ENCODE measurements at regions not wholly inside any gene's neighbourhood (a gene's known extent, or its start where the extent isn't known, plus 50 kb on each side); places are given as distances from the start of the nearest gene placed in this dataset.

DNA sequence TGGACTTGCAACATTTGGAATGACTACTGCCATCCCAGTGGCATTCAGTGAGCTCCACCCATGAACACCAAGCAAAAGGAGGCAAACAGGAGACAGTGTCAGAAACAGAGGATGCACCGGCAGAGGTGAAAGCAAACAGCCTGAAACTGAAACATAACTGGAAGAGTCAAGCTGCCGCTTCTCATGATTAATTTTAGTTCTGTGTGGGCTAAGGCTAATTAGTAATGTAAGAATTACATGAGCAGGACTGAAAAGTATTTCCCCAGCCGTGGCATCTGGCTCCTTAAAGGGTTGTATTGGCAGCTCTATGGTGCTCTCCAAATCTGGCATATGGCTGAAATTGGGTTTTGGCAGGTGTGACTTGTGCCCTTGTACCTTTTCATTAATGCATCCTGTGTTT, 1108.1 kb downstream of the TSN start:
- DNase-seq (ENCODE audit: unreplicated experiment): no peak
- Mint-ChIP-seq H3K36me3 (ENCODE audit: insufficient read depth, unreplicated experiment) (no peaks in the 10 kb centered on the region), H3K27me3 (ENCODE audit: insufficient read depth, unreplicated experiment) (no peaks in the 10 kb centered on the region), H3K9me3 (ENCODE audit: unreplicated experiment) (peaks cover 6% of the 10 kb centered on the region), H3K4me3 (ENCODE audit: unreplicated experiment) (no peak overlapping the region), H3K27ac (ENCODE audit: low read depth, unreplicated experiment) (no peak overlapping the region), H3K4me1 (ENCODE audit: insufficient read depth, unreplicated experiment) (peaks cover 6% of the 10 kb centered on the region)
- POLR2A ChIA-PET: interaction anchor here (0.6 kb wide), 1 partner anchor 1006 kb away, joined by 3 read pairs; no protein-coding TSS in a partner anchor
- CTCF ChIA-PET: no interaction called here
- no TSS peak for BruUV-seq (replicated peaks)
- intact Hi-C loops (cut with micrococcal nuclease): no loop called here
- TF ChIP-seq, protein P1, sequence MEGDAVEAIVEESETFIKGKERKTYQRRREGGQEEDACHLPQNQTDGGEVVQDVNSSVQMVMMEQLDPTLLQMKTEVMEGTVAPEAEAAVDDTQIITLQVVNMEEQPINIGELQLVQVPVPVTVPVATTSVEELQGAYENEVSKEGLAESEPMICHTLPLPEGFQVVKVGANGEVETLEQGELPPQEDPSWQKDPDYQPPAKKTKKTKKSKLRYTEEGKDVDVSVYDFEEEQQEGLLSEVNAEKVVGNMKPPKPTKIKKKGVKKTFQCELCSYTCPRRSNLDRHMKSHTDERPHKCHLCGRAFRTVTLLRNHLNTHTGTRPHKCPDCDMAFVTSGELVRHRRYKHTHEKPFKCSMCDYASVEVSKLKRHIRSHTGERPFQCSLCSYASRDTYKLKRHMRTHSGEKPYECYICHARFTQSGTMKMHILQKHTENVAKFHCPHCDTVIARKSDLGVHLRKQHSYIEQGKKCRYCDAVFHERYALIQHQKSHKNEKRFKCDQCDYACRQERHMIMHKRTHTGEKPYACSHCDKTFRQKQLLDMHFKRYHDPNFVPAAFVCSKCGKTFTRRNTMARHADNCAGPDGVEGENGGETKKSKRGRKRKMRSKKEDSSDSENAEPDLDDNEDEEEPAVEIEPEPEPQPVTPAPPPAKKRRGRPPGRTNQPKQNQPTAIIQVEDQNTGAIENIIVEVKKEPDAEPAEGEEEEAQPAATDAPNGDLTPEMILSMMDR (IDR thresholded peaks at IDR 0.05; ENCODE audit: unreplicated experiment): no peak

DNA sequence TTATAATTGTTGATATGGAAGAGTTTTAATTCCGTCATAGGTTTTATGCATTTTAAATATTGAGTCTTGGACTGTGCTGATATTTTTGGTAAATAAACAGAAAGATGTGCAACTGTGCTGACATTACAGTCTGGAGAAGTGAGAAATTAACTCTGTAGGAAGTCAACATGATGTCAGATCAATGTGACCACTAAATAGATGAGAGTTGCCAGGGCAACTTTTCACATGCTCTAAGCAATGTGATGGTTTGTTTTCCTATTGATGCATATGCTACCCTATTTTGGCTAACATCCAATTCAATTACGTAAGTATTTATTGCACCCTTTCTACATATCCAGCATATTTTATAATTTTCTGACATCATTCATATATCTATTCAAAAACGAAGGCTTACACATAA, 1109.3 kb downstream of the TSN start:
- Mint-ChIP-seq H3K4me1 (ENCODE audit: insufficient read depth, unreplicated experiment) (no peaks in the 10 kb centered on the region), H3K36me3 (ENCODE audit: insufficient read depth, unreplicated experiment) (no peaks in the 10 kb centered on the region), H3K27me3 (ENCODE audit: insufficient read depth, unreplicated experiment) (no peaks in the 10 kb centered on the region), H3K4me3 (ENCODE audit: unreplicated experiment) (no peak overlapping the region), H3K9me3 (ENCODE audit: unreplicated experiment) (no peaks in the 10 kb centered on the region), H3K27ac (ENCODE audit: low read depth, unreplicated experiment) (no peak overlapping the region)
- ChIA-PET CTCF (interaction anchor here (1.0 kb wide), 1 partner anchor 8 kb away, joined by 3 read pairs; no protein-coding TSS in a partner anchor), POLR2A (no interaction called here)
- intact Hi-C loops (cut with micrococcal nuclease): no loop called here
- peak; percentile 30 for DNase-seq (ENCODE audit: unreplicated experiment)
- BruUV-seq (replicated peaks): no TSS peak
- TF ChIP-seq, protein P1 (IDR thresholded peaks at IDR 0.05; ENCODE audit: unreplicated experiment): no peak

DNA sequence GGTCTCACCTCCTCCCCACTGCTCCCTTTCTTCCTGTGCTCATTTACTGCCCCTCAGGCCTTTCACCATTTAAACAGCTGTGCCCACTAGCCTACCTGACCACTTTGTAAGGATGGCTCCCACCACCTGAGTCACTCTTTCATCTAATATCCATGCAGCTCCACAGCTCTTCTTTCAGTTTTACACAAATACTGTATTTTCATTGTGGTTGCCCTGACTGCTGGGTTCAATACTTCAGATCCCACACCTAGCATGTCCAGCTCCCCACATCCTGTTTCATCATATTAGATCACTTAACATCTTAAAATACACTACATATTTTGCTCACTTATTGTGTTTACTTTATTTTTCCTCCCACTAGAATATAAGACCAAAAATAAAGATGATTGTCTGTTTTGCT, 1110.6 kb downstream of the TSN start:
- ChIA-PET POLR2A (no interaction called here), CTCF (interaction anchor here (0.7 to 0.8 kb wide), 2 partner anchors 26 to 180 kb away, joined by 3 to 4 read pairs; no protein-coding TSS in a partner anchor)
- H3K27me3 Mint-ChIP-seq (ENCODE audit: insufficient read depth, unreplicated experiment): no peaks in the 10 kb centered on the region
- no peak overlapping the region for H3K4me3 Mint-ChIP-seq (ENCODE audit: unreplicated experiment)
- intact Hi-C loops (cut with micrococcal nuclease): no loop called here
- DNase-seq (ENCODE audit: unreplicated experiment): no peak
- no peaks in the 10 kb centered on the region for H3K9me3 Mint-ChIP-seq (ENCODE audit: unreplicated experiment)
- no TSS peak for BruUV-seq (replicated peaks)
- TF ChIP-seq, protein P1 (IDR thresholded peaks at IDR 0.05; ENCODE audit: unreplicated experiment): no peak
- no peak overlapping the region for H3K27ac Mint-ChIP-seq (ENCODE audit: low read depth, unreplicated experiment)
- no peaks in the 10 kb centered on the region for H3K36me3 Mint-ChIP-seq (ENCODE audit: insufficient read depth, unreplicated experiment)
- no peaks in the 10 kb centered on the region for H3K4me1 Mint-ChIP-seq (ENCODE audit: insufficient read depth, unreplicated experiment)

DNA sequence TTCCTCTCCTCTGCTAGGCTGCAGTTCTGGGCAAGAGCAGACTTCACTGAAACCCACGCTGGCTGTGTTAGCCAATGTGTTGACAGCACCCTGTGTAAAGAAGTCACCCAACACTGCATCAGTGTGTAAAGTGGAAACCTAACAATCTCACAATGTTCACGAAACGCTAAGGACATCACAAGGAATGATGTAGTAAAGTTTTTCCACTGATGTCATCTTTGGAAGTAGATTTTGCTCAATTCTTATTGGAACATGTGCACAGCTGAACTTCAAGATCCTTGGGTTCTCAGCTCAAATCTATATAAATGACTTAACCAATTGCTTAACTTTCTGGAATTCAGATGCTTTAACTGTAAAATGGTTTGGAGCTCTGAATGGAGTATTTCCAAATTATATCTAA, 1112.5 kb downstream of the TSN start:
- intact Hi-C loops (cut with micrococcal nuclease): no loop called here
- Mint-ChIP-seq H3K36me3 (ENCODE audit: insufficient read depth, unreplicated experiment) (no peaks in the 10 kb centered on the region), H3K27ac (ENCODE audit: low read depth, unreplicated experiment) (no peak overlapping the region), H3K4me3 (ENCODE audit: unreplicated experiment) (no peak overlapping the region), H3K27me3 (ENCODE audit: insufficient read depth, unreplicated experiment) (no peaks in the 10 kb centered on the region), H3K9me3 (ENCODE audit: unreplicated experiment) (no peaks in the 10 kb centered on the region), H3K4me1 (ENCODE audit: insufficient read depth, unreplicated experiment) (no peaks in the 10 kb centered on the region)
- no peak for DNase-seq (ENCODE audit: unreplicated experiment)
- TF ChIP-seq, protein P1 (IDR thresholded peaks at IDR 0.05; ENCODE audit: unreplicated experiment): no peak
- BruUV-seq (replicated peaks): no TSS peak
- POLR2A ChIA-PET: interaction anchor here (0.8 kb wide), 1 partner anchor 29 kb away, joined by 3 read pairs; no protein-coding TSS in a partner anchor
- CTCF ChIA-PET: no interaction called here
